ENCODE measurements at regions not wholly inside any gene's neighbourhood (a gene's known extent, or its start where the extent isn't known, plus 50 kb on each side); places are given as distances from the start of the nearest gene placed in this dataset.

DNA sequence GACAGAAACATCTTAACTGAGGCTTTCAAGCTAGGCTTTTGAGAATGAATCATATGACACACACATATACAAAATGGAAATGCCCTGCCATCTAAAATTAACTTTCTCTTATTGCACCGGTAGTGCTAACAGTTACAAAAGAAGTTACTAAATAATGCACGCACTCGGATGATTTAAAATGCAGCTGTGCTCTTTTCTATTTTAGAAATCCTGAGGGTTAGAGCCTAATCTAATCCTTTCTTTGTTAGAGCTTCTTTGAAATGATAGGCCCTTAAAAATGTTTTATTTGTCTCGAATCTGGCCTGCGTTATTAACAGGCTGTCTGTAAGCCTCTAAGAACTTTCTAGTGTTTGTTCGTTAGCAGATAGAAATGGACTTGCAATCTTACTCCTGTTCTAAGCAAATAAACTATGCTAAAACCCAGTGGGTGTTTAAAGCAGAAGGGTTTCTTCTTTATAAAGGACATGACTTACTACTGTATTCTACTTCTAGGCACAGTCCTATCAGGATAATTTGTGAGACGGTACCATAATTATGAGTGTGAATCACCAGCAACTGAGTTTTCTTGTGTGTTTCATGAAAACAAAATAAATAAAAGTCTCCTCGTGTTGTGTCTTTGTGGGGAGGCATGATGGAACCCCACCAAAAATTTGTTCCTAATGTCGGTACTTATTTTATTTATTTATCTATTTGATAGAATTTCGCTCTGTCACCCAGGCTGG, 69.2 kb upstream of the MYO10 start:
- ATAC-seq (no peak), DNase-seq (ENCODE audit: low spot score) (no peak)
- no peak overlapping the region for H2AFZ ChIP-seq
- Mint-ChIP-seq H3K4me1 (no peaks in the 10 kb centered on the region), H3K9me3 (no peaks in the 10 kb centered on the region), H3K36me3 (ENCODE audit: low read depth) (no peaks in the 10 kb centered on the region), H3K27ac (no peak overlapping the region), H3K4me3 (no peak overlapping the region), H3K27me3 (ENCODE audit: insufficient read depth, low read depth, poor library complexity) (peaks cover 1% of the 10 kb centered on the region)
- H3K9me2 ChIP-seq (ENCODE audit: insufficient read depth) = no peaks in the 10 kb centered on the region
- H4K20me1 ChIP-seq (replicated peaks; ENCODE audit: insufficient read depth) = no peaks in the 10 kb centered on the region
- no peak for TF ChIP-seq JUNB (IDR thresholded peaks at IDR 0.05; ENCODE audit: unreplicated experiment)
- TF ChIP-seq, protein P1, sequence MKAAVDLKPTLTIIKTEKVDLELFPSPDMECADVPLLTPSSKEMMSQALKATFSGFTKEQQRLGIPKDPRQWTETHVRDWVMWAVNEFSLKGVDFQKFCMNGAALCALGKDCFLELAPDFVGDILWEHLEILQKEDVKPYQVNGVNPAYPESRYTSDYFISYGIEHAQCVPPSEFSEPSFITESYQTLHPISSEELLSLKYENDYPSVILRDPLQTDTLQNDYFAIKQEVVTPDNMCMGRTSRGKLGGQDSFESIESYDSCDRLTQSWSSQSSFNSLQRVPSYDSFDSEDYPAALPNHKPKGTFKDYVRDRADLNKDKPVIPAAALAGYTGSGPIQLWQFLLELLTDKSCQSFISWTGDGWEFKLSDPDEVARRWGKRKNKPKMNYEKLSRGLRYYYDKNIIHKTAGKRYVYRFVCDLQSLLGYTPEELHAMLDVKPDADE (IDR thresholded peaks at IDR 0.05) = no peak
- no peak for TF ChIP-seq CREB1 (CRISPR knock-in tag; IDR thresholded peaks at IDR 0.05; ENCODE audit: low read depth)
- TF ChIP-seq ZNF331 (CRISPR knock-in tag; IDR thresholded peaks at IDR 0.05; ENCODE audit: low read depth) = no peak
- TF ChIP-seq, protein P2, sequence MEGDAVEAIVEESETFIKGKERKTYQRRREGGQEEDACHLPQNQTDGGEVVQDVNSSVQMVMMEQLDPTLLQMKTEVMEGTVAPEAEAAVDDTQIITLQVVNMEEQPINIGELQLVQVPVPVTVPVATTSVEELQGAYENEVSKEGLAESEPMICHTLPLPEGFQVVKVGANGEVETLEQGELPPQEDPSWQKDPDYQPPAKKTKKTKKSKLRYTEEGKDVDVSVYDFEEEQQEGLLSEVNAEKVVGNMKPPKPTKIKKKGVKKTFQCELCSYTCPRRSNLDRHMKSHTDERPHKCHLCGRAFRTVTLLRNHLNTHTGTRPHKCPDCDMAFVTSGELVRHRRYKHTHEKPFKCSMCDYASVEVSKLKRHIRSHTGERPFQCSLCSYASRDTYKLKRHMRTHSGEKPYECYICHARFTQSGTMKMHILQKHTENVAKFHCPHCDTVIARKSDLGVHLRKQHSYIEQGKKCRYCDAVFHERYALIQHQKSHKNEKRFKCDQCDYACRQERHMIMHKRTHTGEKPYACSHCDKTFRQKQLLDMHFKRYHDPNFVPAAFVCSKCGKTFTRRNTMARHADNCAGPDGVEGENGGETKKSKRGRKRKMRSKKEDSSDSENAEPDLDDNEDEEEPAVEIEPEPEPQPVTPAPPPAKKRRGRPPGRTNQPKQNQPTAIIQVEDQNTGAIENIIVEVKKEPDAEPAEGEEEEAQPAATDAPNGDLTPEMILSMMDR (conservative IDR thresholded peaks at IDR 0.05; ENCODE audit: low read depth in 2 of 2) = no peak
- no peak for TF ChIP-seq ZNF114 (CRISPR knock-in tag; IDR thresholded peaks at IDR 0.05)
- TF ChIP-seq, protein P3, sequence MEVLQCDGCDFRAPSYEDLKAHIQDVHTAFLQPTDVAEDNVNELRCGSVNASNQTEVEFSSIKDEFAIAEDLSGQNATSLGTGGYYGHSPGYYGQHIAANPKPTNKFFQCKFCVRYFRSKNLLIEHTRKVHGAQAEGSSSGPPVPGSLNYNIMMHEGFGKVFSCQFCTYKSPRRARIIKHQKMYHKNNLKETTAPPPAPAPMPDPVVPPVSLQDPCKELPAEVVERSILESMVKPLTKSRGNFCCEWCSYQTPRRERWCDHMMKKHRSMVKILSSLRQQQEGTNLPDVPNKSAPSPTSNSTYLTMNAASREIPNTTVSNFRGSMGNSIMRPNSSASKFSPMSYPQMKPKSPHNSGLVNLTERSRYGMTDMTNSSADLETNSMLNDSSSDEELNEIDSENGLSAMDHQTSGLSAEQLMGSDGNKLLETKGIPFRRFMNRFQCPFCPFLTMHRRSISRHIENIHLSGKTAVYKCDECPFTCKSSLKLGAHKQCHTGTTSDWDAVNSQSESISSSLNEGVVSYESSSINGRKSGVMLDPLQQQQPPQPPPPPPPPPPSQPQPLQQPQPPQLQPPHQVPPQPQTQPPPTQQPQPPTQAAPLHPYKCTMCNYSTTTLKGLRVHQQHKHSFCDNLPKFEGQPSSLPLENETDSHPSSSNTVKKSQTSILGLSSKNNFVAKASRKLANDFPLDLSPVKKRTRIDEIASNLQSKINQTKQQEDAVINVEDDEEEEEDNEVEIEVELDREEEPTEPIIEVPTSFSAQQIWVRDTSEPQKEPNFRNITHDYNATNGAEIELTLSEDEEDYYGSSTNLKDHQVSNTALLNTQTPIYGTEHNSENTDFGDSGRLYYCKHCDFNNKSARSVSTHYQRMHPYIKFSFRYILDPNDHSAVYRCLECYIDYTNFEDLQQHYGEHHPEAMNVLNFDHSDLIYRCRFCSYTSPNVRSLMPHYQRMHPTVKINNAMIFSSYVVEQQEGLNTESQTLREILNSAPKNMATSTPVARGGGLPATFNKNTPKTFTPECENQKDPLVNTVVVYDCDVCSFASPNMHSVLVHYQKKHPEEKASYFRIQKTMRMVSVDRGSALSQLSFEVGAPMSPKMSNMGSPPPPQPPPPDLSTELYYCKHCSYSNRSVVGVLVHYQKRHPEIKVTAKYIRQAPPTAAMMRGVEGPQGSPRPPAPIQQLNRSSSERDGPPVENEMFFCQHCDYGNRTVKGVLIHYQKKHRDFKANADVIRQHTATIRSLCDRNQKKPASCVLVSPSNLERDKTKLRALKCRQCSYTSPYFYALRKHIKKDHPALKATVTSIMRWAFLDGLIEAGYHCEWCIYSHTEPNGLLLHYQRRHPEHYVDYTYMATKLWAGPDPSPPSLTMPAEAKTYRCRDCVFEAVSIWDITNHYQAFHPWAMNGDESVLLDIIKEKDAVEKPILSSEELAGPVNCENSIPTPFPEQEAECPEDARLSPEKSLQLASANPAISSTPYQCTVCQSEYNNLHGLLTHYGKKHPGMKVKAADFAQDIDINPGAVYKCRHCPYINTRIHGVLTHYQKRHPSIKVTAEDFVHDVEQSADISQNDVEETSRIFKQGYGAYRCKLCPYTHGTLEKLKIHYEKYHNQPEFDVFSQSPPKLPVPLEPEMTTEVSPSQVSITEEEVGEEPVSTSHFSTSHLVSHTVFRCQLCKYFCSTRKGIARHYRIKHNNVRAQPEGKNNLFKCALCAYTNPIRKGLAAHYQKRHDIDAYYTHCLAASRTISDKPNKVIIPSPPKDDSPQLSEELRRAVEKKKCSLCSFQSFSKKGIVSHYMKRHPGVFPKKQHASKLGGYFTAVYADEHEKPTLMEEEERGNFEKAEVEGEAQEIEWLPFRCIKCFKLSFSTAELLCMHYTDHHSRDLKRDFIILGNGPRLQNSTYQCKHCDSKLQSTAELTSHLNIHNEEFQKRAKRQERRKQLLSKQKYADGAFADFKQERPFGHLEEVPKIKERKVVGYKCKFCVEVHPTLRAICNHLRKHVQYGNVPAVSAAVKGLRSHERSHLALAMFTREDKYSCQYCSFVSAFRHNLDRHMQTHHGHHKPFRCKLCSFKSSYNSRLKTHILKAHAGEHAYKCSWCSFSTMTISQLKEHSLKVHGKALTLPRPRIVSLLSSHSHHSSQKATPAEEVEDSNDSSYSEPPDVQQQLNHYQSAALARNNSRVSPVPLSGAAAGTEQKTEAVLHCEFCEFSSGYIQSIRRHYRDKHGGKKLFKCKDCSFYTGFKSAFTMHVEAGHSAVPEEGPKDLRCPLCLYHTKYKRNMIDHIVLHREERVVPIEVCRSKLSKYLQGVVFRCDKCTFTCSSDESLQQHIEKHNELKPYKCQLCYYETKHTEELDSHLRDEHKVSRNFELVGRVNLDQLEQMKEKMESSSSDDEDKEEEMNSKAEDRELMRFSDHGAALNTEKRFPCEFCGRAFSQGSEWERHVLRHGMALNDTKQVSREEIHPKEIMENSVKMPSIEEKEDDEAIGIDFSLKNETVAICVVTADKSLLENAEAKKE (CRISPR knock-in tag; IDR thresholded peaks at IDR 0.05) = no peak
- H3K27ac ChIP-seq (ENCODE audit: low read depth) = no peak overlapping the region
- H3K4me1 ChIP-seq (ENCODE audit: insufficient read depth) = no peaks in the 10 kb centered on the region
- H3K27me3 ChIP-seq (ENCODE audit: insufficient read depth) = no peaks in the 10 kb centered on the region
- no peak overlapping the region for H3K4me2 ChIP-seq
- no peak overlapping the region for H3K4me3 ChIP-seq
- no peaks in the 10 kb centered on the region for H3K36me3 ChIP-seq (ENCODE audit: insufficient read depth)
- H3F3A ChIP-seq (replicated peaks; ENCODE audit: low read depth) = no peaks in the 10 kb centered on the region
- no peaks in the 10 kb centered on the region for H3K79me2 ChIP-seq (replicated peaks; ENCODE audit: insufficient read depth)
